ENCODE measurements at regions not wholly inside any gene's neighbourhood (a gene's known extent, or its start where the extent isn't known, plus 50 kb on each side); places are given as distances from the start of the nearest gene placed in this dataset.

GRCh38 chr3:154015307-154015706 lies 105.9 kb upstream of the ARHGEF26 start:
- no peak for DNase-seq (ENCODE audit: low spot score in 2 of 2)
- Mint-ChIP-seq H3K36me3 (no peaks in the 10 kb centered on the region), H3K27ac (no peak overlapping the region), H3K9me3 (no peaks in the 10 kb centered on the region)
- ATAC-seq = no peak

GRCh38 chr3:154018100-154018696 lies 103.0 kb upstream of the ARHGEF26 start:
- peak in 1 of 2 donors; percentile 52 for ATAC-seq
- H3K9me3 Mint-ChIP-seq = no peaks in the 10 kb centered on the region
- no peak overlapping the region for H3K27ac Mint-ChIP-seq

DNA sequence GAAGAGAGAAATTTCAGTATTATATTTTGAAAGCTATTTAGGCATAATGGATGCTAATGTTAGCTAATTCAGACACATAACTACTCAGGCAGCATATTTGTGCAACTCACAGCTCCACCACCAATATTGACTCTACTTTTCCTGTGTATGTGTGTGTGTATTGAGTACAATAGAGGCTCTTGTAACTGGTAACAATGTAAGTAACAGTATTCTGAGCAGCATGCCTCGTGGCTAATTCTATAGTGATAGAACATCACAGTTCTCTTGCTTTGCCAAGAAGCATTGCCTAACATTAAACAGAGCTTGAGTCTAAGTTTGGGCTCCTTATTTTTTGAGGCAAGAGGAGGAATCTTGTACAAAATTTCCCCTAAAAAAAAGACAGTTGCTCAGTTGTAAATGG lies 98.6 kb upstream of the ARHGEF26 start:
- ATAC-seq (no peak), DNase-seq (ENCODE audit: low spot score in 2 of 2) (no peak)
- no peaks in the 10 kb centered on the region for H3K36me3 Mint-ChIP-seq
- no peaks in the 10 kb centered on the region for H3K9me3 Mint-ChIP-seq
- H3K27ac Mint-ChIP-seq = no peak overlapping the region

More at GRCh38 chr3:154018100-154018696, 103.0 kb upstream of the ARHGEF26 start:
- DNase-seq (ENCODE audit: low spot score in 2 of 2) = peak in 1 of 2 donors; percentile 32
- no peaks in the 10 kb centered on the region for H3K36me3 Mint-ChIP-seq

DNA sequence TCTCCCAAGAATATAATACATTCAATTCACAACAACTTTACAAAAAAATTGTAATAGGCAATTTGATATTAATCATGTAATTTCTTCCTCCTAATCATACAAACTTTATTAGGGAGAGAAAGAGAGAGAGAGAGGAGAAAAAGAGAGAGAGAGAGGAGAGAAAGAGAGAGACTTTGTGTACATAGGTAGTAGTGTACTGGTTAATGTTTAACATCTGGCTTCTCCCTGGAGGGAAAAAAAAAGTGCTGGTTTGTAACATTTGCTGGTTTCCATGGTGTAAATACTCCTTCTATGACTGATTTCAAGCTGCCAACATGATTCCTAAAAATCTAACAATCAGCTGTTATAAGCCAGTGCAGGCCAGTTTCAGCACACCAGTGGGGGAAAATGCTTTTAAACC lies 98.0 kb upstream of the ARHGEF26 start:
- DNase-seq (ENCODE audit: low spot score in 2 of 2) (no peak), ATAC-seq (no peak)
- no peaks in the 10 kb centered on the region for H3K36me3 Mint-ChIP-seq
- H3K9me3 Mint-ChIP-seq = no peaks in the 10 kb centered on the region
- H3K27ac Mint-ChIP-seq = no peak overlapping the region

GRCh38 chr3:154025007-154025406 lies 96.2 kb upstream of the ARHGEF26 start:
- DNase-seq (ENCODE audit: low spot score in 2 of 2) (no peak), ATAC-seq (no peak)
- no peaks in the 10 kb centered on the region for H3K9me3 Mint-ChIP-seq
- H3K36me3 Mint-ChIP-seq = no peaks in the 10 kb centered on the region
- no peak overlapping the region for H3K27ac Mint-ChIP-seq

DNA sequence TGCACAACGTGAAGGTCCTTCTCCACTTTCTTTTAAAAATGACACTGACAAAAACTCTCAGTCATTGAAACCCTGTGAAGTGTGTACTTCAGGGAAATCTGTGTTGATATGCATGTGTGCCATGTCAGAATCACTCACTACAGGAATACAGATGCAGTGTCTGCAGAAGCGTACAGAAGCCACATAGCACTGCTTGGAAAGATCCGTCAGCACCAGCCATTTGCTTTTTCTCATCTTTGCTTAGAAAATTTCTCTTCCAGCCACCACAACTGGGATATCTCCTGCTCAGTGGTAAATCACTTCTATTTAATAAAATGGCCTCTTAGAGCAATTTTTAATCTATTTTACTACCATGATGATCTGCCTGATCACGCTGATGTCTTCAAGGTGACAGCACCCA lies 91.3 kb upstream of the ARHGEF26 start:
- Mint-ChIP-seq H3K36me3 (no peaks in the 10 kb centered on the region), H3K27ac (no peak overlapping the region), H3K9me3 (no peaks in the 10 kb centered on the region)
- ATAC-seq = no peak
- DNase-seq (ENCODE audit: low spot score in 2 of 2) = no peak

DNA sequence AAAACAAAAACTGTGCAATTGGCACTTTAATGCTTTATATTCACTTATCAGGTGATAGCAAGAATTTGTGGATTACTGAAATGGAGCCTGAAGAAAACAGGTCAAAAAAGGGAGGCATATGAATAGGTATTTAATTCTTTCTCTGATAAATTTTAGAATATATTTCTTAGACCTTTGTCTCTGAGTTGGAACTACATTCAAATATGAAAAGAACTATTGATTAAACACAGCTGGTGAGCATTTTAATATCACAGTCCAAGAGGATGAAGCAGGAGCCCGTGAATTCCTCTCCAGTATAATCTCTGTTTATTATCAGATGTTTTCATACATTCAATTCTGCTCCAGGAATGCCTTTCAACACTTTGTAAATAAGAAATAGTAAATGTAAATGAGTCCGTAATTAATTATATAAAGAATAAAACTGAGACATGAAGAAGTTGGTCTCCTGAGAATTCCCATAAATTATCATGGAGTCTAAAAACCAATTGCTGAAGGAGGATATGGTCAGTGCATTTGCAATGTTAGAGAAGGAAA lies 86.3 kb upstream of the ARHGEF26 start:
- ATAC-seq (no peak), DNase-seq (ENCODE audit: low spot score in 2 of 2) (no peak)
- no peak overlapping the region for H3K27ac Mint-ChIP-seq
- H3K36me3 Mint-ChIP-seq = no peaks in the 10 kb centered on the region
- H3K9me3 Mint-ChIP-seq = peaks cover 0 to 3% of the 10 kb centered on the region in 2 donors

DNA sequence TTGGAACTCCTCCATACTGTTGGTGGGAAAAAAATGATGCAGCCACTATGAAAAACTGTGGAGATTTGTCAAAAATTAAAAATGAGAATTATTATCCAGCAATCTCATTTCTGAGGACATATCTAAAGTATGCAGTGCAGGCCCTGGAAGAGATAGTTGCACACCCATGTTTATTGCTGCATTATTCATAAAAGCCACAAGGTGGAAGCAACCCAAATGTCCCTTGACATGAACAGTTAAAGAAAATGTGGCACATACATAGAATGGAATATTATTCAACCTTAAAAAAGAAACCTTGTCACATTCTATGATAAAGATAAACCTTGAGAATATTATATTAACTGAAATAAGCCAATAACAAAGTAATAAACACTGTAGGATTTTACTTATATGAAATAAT lies 80.9 kb upstream of the ARHGEF26 start:
- no peak for DNase-seq (ENCODE audit: low spot score in 2 of 2)
- H3K9me3 Mint-ChIP-seq = peaks cover 0 to 3% of the 10 kb centered on the region in 2 donors

GRCh38 chr3:154044671-154045070 lies 76.5 kb upstream of the ARHGEF26 start:
- DNase-seq (ENCODE audit: low spot score in 2 of 2) (no peak), ATAC-seq (no peak)
- Mint-ChIP-seq H3K27ac (no peak overlapping the region), H3K36me3 (no peaks in the 10 kb centered on the region), H3K9me3 (no peaks in the 10 kb centered on the region)

More for the DNA sequence above, 80.9 kb upstream of the ARHGEF26 start:
- no peak for ATAC-seq
- no peaks in the 10 kb centered on the region for H3K36me3 Mint-ChIP-seq
- H3K27ac Mint-ChIP-seq = no peak overlapping the region

DNA sequence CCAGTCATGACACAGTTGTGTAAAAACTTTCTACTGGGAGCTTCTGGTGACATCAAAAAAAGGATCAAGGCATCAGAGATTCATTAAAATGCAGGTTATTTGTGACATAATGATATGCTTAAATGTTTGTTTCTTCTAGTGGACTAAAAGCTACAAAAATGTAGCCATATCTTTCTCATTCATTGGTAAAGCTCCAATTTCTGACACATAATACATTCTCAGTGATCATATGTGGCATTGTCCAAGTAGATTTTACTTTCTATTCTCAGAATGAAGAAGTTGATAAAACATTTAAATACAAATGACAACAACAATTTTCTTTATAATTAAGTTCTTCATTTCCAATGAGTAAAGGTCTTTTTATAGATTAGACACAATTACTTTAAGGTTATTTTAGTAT lies 71.0 kb upstream of the ARHGEF26 start:
- ATAC-seq (no peak), DNase-seq (ENCODE audit: low spot score in 2 of 2) (no peak)
- Mint-ChIP-seq H3K27ac (no peak overlapping the region), H3K36me3 (no peaks in the 10 kb centered on the region), H3K9me3 (no peaks in the 10 kb centered on the region)

GRCh38 chr3:154050766-154051165 lies 70.4 kb upstream of the ARHGEF26 start:
- Mint-ChIP-seq H3K9me3 (no peaks in the 10 kb centered on the region), H3K27ac (no peak overlapping the region), H3K36me3 (no peaks in the 10 kb centered on the region)
- DNase-seq (ENCODE audit: low spot score in 2 of 2) (no peak), ATAC-seq (no peak)

GRCh38 chr3:154059833-154060232 lies 61.4 kb upstream of the ARHGEF26 start:
- ATAC-seq (no peak), DNase-seq (ENCODE audit: low spot score in 2 of 2) (no peak)
- Mint-ChIP-seq H3K9me3 (no peaks in the 10 kb centered on the region), H3K36me3 (no peaks in the 10 kb centered on the region), H3K27ac (no peak overlapping the region)

DNA sequence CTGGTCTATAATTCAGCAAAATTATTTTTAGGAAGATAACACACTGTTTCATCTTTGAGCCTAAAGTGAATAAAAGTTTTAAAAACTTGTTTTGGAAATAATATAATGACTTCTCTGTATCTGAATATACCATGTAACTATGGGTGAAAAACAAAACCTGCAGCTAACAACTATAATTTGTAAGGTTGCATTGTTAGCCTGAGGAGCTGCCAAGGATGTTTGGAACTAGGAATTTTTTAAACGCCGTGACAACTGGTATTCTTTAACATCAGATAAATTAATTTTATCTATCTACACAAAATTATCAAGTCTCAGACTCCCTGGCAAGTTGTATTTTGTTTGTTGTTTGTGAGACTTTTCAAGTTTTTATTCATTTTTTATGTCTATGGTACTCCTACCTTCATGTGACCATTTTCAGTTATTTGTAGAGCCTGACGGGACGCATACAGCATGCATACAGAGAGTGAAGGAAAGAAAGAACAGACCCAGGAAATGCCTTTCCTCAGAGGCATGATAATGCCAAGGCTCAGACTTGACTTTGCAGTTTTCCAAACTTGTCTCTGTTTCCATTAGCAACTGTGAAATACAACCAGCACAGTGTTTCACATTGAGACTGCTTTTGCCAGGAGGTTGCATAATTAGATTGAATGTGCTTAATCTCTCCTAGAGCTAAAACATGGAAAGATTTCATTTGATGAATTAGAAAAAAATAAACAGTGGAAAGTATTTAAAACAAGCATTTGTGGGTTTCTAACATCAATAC lies 60.8 kb upstream of the ARHGEF26 start:
- DNase-seq (ENCODE audit: low spot score in 2 of 2) = no peak
- no peaks in the 10 kb centered on the region for H3K9me3 Mint-ChIP-seq
- H3K36me3 Mint-ChIP-seq = no peaks in the 10 kb centered on the region
- H3K27ac Mint-ChIP-seq = no peak overlapping the region
- ATAC-seq = no peak

GRCh38 chr3:154061001-154061370 lies 60.2 kb upstream of the ARHGEF26 start:
- ATAC-seq (no peak), DNase-seq (ENCODE audit: low spot score in 2 of 2) (no peak)
- Mint-ChIP-seq H3K27ac (no peak overlapping the region), H3K9me3 (no peaks in the 10 kb centered on the region), H3K36me3 (no peaks in the 10 kb centered on the region)

DNA sequence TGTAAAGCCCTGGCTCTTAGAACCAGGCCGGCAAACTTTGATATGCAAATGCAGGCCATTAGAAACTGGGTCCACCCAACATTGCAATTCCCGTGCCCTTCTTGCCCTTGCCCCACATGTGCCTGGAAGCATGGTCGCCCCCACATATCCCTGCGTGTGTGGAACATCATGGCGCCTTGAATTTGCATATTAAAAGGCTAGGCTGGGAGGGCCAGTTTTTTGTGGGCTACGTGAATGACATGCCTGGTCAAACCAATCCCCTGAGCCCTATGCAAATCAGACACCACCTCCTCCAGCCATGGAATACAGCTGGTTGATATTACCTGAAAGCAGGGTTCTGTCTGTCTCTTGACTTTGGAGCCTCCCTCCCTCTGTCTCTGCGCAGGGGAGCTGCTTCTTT lies 58.7 kb upstream of the ARHGEF26 start:
- Mint-ChIP-seq H3K27ac (no peak overlapping the region), H3K36me3 (no peaks in the 10 kb centered on the region), H3K9me3 (no peaks in the 10 kb centered on the region)
- DNase-seq (ENCODE audit: low spot score in 2 of 2) (no peak), ATAC-seq (no peak)

GRCh38 chr3:154071146-154071545 lies 50.0 kb upstream of the ARHGEF26 start:
- DNase-seq (ENCODE audit: low spot score in 2 of 2) (no peak), ATAC-seq (no peak)
- H3K9me3 Mint-ChIP-seq = peaks cover 5 to 10% of the 10 kb centered on the region in 2 donors
- no peaks in the 10 kb centered on the region for H3K36me3 Mint-ChIP-seq
- H3K27ac Mint-ChIP-seq = no peak overlapping the region
